ENCODE measurements at regions not wholly inside any gene's neighbourhood (a gene's known extent, or its start where the extent isn't known, plus 50 kb on each side); places are given as distances from the start of the nearest gene placed in this dataset.

DNA sequence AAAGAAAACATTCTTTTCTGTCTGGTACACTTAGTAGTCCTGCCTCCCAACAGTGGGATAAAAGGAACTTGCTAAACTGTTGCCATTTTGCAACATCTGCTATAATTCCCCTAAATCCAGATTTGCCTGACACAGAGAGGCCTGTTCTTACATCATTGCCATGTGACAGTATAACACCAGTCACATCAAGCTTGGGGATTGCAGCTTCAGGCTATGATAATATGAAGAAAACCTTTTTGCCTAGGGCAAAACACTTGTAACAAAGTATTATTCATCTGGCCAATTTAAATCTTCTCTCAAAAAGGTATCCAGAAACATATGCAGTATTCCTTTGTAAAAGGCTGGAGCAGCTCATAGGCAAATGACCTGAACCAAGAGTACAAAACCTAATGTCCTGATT lies 80.9 kb upstream of the OTX2 start:
- DNase-seq = no peak
- Histone ChIP-seq H3K4me1 (ENCODE audit: insufficient read depth, low read length) (peaks cover 10% of the 10 kb centered on the region; the same call in 1 of the 2 replicates), H3K9ac (ENCODE audit: extremely low read depth, insufficient read length, low read length) (no peak overlapping the region), H4K8ac (replicated peaks; ENCODE audit: insufficient read length, low read depth, low read length) (no peak overlapping the region), H2BK20ac (ENCODE audit: low read depth, low read length, poor library complexity, severe bottlenecking) (no peak overlapping the region), H3K56ac (ENCODE audit: insufficient read length, low read depth, low read length) (no peak overlapping the region), H3K23ac (ENCODE audit: insufficient read length, low read depth, low read length) (no peak overlapping the region), H3K9me3 (ENCODE audit: control insufficient read depth, low read depth, low read length) (no peaks in the 10 kb centered on the region), H3K27ac (ENCODE audit: insufficient read length, low read depth, low read length) (no peak overlapping the region), H2BK5ac (ENCODE audit: insufficient read length, low read length) (no peak overlapping the region), H4K91ac (ENCODE audit: insufficient read length, low read depth, low read length) (no peak overlapping the region), H3K4me2 (ENCODE audit: insufficient read depth, insufficient read length, low read length) (no peak overlapping the region), H4K5ac (ENCODE audit: insufficient read length, low read depth, low read length) (no peak overlapping the region), H2BK120ac (ENCODE audit: low read depth, low read length, poor library complexity, severe bottlenecking) (no peak overlapping the region), H2BK12ac (ENCODE audit: insufficient read length, low read depth, low read length) (no peak overlapping the region), H2BK15ac (ENCODE audit: low read depth, low read length) (no peak overlapping the region; the same call in 1 of the 2 replicates), H4K20me1 (ENCODE audit: control insufficient read depth, insufficient read depth, insufficient read length) (no peaks in the 10 kb centered on the region), H2AFZ (ENCODE audit: low read length) (no peak overlapping the region), H3K4ac (ENCODE audit: low read depth, low read length) (no peak overlapping the region), H3K27me3 (ENCODE audit: insufficient read depth, low read length) (peaks cover 43% of the 10 kb centered on the region), H3T11ph (ENCODE audit: low read length) (no peak overlapping the region), H3K23me2 (ENCODE audit: insufficient read length, low read depth, low read length, poor library complexity, severe bottlenecking) (no peaks in the 10 kb centered on the region), H3K79me2 (ENCODE audit: insufficient read depth, low read length) (no peaks in the 10 kb centered on the region), H3K18ac (ENCODE audit: insufficient read length, low read depth, low read length) (no peak overlapping the region), H3K79me1 (ENCODE audit: insufficient read depth, low read depth, low read length, poor library complexity, severe bottlenecking) (no peaks in the 10 kb centered on the region), H3K14ac (ENCODE audit: insufficient read depth, low read length) (no peak overlapping the region), H2AK5ac (ENCODE audit: insufficient read length, low read length) (no peak overlapping the region)
- Mint-ChIP-seq H3K27me3 (ENCODE audit: low read depth) (peaks cover 66% of the 10 kb centered on the region), H3K4me1 (peaks cover 78 to 85% of the 10 kb centered on the region in 2 experiments), H3K36me3 (ENCODE audit: insufficient read depth in 1 of 3, low read depth in 3 of 3) (peaks cover 0 to 4% (median 0%) of the 10 kb centered on the region in 3 experiments; a peak in 3 of 7 replicates), H3K27ac (no peak overlapping the region), H3K4me3 (no peak overlapping the region), H3K9me3 (peaks cover 0 to 5% of the 10 kb centered on the region in 2 experiments; a peak in 3 of 5 replicates)
- no peak for TF ChIP-seq CTCF (conservative IDR thresholded peaks at IDR 0.05)

All from H9 (cell line).